ENCODE measurements at regions not wholly inside any gene's neighbourhood (a gene's known extent, or its start where the extent isn't known, plus 50 kb on each side); places are given as distances from the start of the nearest gene placed in this dataset.
"Not testable (repeated sequence)": the region's sequence is repeated elsewhere in the genome, so short reads cannot be mapped to it uniquely, and the experiment has no call there.

DNA sequence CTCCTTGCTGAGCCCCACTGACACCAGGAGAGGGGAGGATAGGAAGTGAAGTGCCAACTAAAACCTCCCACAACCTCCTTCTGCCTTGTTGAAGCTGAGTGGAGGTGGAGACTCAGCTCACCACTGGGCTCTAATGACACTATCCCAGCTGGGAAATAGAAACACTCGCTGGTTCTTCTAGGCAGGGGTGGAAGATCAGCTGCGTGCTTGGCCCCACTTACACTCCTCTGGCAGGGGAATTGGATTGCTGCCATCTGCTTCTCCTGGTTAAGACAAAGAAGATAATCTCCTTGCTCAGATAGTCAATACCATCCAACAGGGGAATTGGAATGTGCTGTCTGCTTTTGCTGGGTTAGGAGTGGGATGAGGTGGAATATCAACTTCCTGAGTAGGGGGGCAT lies 392.5 kb downstream of the ZNF674 start:
- no peaks in the 10 kb centered on the region for H3K9me3 ChIP-seq
- H3K27me3 ChIP-seq: no peaks in the 10 kb centered on the region
- H3K36me3 ChIP-seq: no peaks in the 10 kb centered on the region
- H3K27ac ChIP-seq: no peak overlapping the region
- no peak overlapping the region for H3K4me3 ChIP-seq
- no peak for DNase-seq (ENCODE audit: low spot score)
- TF ChIP-seq, protein P1, sequence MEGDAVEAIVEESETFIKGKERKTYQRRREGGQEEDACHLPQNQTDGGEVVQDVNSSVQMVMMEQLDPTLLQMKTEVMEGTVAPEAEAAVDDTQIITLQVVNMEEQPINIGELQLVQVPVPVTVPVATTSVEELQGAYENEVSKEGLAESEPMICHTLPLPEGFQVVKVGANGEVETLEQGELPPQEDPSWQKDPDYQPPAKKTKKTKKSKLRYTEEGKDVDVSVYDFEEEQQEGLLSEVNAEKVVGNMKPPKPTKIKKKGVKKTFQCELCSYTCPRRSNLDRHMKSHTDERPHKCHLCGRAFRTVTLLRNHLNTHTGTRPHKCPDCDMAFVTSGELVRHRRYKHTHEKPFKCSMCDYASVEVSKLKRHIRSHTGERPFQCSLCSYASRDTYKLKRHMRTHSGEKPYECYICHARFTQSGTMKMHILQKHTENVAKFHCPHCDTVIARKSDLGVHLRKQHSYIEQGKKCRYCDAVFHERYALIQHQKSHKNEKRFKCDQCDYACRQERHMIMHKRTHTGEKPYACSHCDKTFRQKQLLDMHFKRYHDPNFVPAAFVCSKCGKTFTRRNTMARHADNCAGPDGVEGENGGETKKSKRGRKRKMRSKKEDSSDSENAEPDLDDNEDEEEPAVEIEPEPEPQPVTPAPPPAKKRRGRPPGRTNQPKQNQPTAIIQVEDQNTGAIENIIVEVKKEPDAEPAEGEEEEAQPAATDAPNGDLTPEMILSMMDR (IDR thresholded peaks at IDR 0.05): no peak
- no peaks in the 10 kb centered on the region for H3K4me1 ChIP-seq

DNA sequence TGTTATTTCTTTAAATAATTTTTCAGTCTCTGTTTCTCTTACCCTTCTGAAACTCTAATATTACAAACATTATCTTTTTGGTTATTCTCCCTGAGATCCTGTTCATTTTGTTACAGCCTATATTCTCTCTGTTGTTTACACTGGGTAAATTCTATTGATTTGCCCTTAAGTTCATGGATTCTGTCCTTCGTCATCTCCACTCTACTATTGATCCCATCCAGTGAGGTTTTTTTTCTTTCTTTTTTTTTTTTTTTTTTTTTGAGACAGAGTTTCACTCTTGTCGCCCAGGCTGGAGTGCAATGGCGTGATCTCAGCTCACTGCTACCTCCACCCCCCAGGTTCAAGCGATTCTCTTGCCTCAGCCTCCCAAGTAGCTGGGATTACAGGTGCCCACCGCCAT lies 393.9 kb downstream of the ZNF674 start:
- not testable (repeated sequence) for H3K9me3 ChIP-seq; H3K36me3 ChIP-seq; H3K4me1 ChIP-seq; DNase-seq (ENCODE audit: low spot score); H3K27me3 ChIP-seq; H3K27ac ChIP-seq; H3K4me3 ChIP-seq

DNA sequence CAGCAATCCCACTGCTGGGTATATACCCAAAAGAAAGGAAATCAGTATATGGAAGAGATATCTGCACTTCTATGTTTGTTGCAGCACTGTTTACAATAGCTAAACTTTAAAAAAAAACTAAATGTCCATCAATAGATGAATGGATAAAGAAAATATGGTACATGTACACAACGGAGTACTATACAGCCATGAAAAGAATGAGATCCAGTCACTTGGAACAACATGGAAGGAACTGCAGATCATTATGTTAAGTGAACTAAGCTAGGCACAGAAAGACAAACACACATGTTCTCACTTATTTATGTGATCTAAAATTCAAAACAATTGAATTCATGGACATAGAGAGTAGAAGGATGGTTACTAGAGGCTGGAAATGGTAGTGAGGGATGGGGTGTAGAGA lies 400.7 kb downstream of the ZNF674 start:
- H3K9me3 ChIP-seq: peaks cover 0 to 6% of the 10 kb centered on the region in 2 donors
- TF ChIP-seq, protein P1 (IDR thresholded peaks at IDR 0.05): no peak
- no peak for DNase-seq (ENCODE audit: low spot score)
- H3K36me3 ChIP-seq: no peaks in the 10 kb centered on the region
- no peaks in the 10 kb centered on the region for H3K27me3 ChIP-seq
- H3K27ac ChIP-seq: no peak overlapping the region
- H3K4me1 ChIP-seq: no peaks in the 10 kb centered on the region
- H3K4me3 ChIP-seq: no peak overlapping the region

DNA sequence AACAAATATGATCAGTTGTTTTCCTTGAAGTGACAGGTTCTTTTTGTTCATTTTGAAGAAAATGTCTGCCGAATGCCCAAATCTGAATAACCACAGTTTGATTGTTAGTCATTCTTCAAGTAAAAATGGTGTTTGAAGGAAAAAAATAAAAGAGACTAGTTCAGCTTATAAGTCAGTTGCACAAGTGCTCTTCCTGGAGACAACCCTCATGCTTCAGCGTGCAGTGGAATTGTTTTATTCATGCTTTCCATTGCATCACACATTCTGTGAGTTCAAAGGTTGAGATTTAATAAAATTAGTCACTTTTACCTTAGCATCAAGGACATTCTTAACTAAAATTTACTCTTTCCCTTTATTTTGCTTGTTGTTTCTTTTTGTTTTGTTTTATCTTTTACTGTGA lies 404.9 kb downstream of the ZNF674 start:
- H3K4me3 ChIP-seq: no peak overlapping the region
- H3K36me3 ChIP-seq: no peaks in the 10 kb centered on the region
- H3K27ac ChIP-seq: no peak overlapping the region
- H3K9me3 ChIP-seq: peaks cover 0 to 6% of the 10 kb centered on the region in 2 donors
- no peaks in the 10 kb centered on the region for H3K27me3 ChIP-seq
- TF ChIP-seq, protein P1 (IDR thresholded peaks at IDR 0.05): no peak
- DNase-seq (ENCODE audit: low spot score): no peak
- H3K4me1 ChIP-seq: no peaks in the 10 kb centered on the region

DNA sequence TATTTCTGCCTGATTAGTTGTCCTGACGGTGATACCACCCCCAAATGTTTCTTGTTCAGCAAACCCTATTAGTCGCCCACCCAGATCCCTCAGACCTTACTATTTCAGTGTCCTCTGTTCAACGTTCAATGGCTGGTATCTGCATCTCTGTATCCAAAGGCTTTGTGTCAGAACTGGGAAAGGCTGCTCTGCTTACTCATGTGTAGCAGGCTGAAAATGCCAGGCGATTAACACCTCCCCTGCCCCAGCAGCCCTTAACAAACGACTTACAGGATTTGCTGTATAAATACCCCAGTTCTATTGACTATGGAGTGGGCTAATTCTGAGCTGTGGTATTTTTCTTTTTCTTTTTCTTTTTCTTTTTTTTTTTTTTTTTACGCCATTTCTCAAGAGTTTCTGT lies 415.0 kb downstream of the ZNF674 start:
- Histone ChIP-seq H3K27ac (no peak overlapping the region), H3K4me1 (no peaks in the 10 kb centered on the region), H3K36me3 (no peaks in the 10 kb centered on the region), H3K4me3 (no peak overlapping the region), H3K27me3 (no peaks in the 10 kb centered on the region), H3K9me3 (no peaks in the 10 kb centered on the region)
- TF ChIP-seq, protein P1 (IDR thresholded peaks at IDR 0.05): no peak
- DNase-seq (ENCODE audit: low spot score): no peak

DNA sequence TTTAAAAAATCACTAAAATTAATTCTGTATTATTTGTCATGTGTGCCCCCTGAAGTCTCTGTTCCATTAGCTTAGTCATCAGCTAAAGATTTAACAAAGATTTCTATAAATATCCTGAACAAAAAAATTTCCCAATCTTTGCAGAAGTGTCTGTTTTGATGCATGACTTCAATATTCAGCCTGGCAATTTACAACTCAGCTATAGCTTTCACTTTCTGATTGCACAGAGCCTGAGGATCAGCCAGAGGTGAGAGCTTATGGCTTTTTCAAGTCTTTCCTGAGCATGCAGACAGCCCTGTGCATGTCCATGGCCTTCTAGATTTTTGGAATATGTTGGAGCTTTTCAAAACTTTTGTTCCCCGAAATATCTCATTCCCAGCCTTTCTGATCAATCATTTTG lies 420.1 kb downstream of the ZNF674 start:
- Histone ChIP-seq H3K36me3 (no peaks in the 10 kb centered on the region), H3K4me3 (no peak overlapping the region), H3K9me3 (no peaks in the 10 kb centered on the region), H3K27me3 (no peaks in the 10 kb centered on the region), H3K27ac (no peak overlapping the region), H3K4me1 (no peaks in the 10 kb centered on the region)
- TF ChIP-seq, protein P1 (IDR thresholded peaks at IDR 0.05): no peak
- no peak for DNase-seq (ENCODE audit: low spot score)

All from right atrium auricular region (tissue), 2 donors.